Fibroblast of villous mesenchyme (primary cell): ENCODE measurements at regions not wholly inside any gene's neighbourhood (a gene's known extent, or its start where the extent isn't known, plus 50 kb on each side); places are given as distances from the start of the nearest gene placed in this dataset.

Source experiments
- DNase-seq: peaks from one replicate; pipeline ENCODE4 v3.0.0-alpha.2; 2010; ENCODE audit warnings: low read depth
- H3K4me3 ChIP-seq: 2 replicates; pipeline ENCODE4 v1.5.1; 2011; ENCODE audit warnings: low read depth, mild to moderate bottlenecking, low read length
- TF ChIP-seq, protein P1 (sequence below): IDR thresholded peaks from 2 replicates; pipeline ENCODE4 v1.5.1; 2012; ENCODE audit warnings: low read depth, mild to moderate bottlenecking, low read length; ENCODE audit not compliant: insufficient read depth

DNA sequence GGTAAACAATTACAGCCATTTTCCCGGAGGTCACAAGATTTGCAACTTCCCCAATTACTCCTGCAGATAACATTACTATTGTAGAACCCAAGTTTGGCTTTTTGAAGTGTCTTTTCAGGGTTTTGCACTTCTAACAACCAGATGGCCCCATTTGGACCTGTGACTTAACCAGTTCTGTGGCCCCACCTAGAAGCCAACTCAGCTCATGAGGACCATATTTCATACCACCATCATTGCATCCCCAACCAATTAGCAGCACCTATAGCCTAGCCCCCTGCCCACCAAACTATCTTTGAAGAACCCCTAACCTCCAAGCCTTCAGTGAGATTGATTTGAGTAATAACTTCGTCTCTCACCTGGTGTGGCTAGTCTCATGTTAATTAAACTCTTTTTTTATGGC lies 51.3 kb upstream of the WDR11 start:
- DNase-seq: no peak
- TF ChIP-seq, protein P1, sequence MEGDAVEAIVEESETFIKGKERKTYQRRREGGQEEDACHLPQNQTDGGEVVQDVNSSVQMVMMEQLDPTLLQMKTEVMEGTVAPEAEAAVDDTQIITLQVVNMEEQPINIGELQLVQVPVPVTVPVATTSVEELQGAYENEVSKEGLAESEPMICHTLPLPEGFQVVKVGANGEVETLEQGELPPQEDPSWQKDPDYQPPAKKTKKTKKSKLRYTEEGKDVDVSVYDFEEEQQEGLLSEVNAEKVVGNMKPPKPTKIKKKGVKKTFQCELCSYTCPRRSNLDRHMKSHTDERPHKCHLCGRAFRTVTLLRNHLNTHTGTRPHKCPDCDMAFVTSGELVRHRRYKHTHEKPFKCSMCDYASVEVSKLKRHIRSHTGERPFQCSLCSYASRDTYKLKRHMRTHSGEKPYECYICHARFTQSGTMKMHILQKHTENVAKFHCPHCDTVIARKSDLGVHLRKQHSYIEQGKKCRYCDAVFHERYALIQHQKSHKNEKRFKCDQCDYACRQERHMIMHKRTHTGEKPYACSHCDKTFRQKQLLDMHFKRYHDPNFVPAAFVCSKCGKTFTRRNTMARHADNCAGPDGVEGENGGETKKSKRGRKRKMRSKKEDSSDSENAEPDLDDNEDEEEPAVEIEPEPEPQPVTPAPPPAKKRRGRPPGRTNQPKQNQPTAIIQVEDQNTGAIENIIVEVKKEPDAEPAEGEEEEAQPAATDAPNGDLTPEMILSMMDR: no peak
- H3K4me3 ChIP-seq: no peak overlapping the region

DNA sequence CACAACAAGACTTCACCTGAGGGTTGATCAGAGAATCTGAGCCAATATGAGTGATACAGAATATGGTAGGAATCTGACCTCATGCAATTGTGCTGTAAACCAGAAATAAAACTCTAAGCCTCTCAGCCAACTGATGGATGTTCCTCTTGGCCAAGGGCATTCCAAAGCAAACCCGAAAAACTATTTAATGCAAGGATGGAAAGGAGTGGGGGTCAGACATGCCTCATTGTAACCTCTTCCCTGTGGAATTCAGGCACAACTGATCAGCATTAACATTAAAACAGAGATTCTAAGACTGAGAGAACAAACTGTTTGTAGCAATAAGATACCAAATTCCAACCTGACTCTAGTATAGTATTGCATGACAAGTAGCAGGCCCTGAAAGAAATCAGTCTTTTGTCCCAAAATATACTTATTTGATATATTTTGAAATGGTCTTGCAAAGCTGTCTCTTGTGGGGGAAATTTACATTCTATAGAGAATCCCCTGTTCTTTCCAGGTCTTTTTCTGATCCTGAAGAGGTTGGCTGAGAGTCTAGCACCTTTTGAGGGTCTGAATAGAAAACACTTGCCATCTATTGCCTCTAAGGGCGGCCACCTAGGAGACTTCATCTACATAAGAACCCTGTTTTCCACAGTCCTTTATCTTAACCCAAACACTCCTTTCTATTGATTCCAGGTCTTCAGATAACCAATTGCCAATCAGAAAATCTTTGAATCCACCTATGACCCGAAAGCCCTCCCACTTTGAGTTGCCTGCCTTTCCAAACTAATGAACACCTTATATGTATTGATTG lies 50.4 kb upstream of the WDR11 start:
- H3K4me3 ChIP-seq: no peak overlapping the region
- DNase-seq: no peak
- TF ChIP-seq, protein P1: no peak
